ENCODE measurements at regions not wholly inside any gene's neighbourhood (a gene's known extent, or its start where the extent isn't known, plus 50 kb on each side); places are given as distances from the start of the nearest gene placed in this dataset.

DNA sequence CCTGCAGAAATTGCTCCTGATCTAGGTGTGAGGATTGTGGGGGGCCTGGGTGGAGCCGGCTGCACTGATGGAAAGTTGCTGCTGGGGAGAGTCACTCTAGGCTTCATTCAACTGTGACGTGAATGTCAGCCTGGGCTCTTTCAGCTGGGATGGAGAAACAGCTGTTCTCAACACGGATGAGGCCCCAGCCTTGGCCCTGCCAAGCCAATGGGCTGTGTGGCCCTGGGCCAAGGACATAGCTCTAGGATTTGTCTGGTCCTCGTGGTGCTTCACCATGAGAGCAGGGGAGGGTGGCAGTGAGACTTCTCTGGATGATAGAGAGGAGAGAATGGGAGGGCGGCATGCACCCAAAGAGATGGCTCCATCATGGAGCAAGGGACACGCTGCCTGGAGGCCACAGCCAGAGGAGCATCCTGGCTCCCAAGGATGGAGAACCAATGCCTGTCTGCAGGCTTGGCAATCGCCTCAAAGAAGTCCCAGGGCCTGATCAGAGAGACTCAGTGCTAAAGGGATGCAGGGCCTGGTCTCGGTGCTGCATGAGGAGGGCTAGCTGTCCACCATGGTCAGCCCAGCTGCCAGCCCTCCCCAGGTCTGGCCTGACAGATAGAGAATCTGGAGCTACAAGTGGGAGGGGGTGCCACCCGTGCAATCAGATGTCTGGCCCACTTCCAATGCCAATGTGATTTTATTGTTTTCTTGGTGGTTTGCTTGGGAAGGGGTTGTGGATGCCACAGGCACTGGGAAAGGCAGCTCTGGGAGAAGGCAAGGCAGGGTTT, 141.0 kb downstream of the GADD45G start:
- DNase-seq (ENCODE audit: low read depth in 2 of 2) = no peak

DNA sequence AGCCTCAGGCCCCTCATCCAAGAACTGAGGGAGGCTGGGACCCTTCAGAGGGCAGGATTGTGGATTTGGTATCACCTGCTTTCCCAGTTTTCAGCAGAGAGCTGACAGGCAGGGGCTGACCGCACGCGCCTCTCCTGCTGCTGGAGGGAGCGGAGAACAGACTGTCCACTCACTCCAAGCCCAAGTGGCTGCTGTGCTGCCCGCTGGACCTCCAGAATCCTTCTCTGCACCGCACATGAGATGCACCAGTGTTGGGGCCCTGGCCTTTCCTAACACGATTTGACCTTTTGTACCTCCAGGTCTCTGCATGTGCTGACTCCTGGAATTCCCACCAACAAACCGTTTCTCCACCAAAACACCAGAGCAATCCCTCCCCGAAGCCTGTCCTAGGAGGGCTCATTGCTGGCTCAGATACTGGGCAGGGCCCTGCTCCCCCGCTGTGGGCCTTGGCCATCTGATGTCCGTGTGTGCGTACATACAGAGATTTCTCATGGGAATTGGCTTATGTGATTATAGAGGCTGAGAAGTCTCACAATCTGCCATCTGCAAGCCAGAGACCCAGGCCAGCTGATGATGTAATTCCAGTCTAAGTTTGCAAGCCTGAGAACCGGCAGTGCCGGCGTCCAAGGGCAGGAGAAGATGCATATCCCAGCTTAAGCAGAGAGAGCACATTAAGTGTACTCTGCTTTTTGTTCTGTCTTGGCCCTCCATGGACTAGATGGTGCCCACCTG, 141.7 kb downstream of the GADD45G start:
- DNase-seq (ENCODE audit: low read depth in 2 of 2) = no peak

DNA sequence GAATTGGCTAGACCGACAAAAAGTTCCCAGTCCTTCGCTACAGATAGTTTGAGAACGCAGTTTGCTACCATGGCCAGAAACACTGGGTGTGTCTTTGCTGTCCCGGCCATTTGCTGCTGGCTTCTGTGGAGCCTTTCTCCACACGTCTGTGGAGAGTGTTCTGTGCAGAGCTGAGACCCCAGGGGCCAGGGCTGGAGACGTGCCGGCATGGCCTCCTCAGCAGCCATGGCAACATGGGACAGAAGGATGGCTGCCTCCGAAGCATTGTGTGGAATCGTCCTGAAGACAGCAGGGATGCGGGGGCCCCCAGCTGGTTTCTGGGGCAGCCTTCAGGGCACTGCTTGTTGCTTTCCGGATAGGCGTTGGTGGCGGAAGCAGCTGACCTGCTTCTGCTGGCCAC, 142.8 kb downstream of the GADD45G start:
- DNase-seq (ENCODE audit: low read depth in 2 of 2) = no peak

DNA sequence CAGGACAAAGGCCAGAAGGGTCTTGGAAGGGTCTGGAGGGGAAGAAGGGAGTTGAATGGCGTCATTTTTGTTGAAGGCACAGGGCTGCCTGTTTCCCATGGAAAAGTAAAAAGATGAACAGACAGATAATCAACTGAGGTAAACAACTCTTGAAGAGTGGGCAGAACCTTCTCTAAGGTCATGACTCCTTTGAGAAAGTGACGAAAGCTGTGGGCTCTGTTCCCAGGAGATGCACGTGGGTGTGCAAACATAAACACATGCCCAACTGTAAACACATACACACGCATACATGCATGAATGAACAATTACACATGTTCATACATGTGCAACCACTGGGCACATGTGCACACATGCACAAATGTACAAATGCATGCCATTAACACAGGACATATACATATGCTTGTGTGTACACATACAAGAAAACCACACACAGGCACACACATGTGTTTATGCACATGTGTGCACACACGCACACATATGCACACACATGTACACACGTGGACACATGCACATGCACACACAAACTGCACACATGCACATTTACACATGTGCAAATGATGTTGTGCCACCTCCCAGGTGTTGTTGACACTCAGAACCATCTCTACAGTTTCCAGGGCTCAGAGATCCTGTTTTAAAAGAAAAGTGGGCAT, 143.3 kb downstream of the GADD45G start:
- no peak for DNase-seq (ENCODE audit: low read depth in 2 of 2)

DNA sequence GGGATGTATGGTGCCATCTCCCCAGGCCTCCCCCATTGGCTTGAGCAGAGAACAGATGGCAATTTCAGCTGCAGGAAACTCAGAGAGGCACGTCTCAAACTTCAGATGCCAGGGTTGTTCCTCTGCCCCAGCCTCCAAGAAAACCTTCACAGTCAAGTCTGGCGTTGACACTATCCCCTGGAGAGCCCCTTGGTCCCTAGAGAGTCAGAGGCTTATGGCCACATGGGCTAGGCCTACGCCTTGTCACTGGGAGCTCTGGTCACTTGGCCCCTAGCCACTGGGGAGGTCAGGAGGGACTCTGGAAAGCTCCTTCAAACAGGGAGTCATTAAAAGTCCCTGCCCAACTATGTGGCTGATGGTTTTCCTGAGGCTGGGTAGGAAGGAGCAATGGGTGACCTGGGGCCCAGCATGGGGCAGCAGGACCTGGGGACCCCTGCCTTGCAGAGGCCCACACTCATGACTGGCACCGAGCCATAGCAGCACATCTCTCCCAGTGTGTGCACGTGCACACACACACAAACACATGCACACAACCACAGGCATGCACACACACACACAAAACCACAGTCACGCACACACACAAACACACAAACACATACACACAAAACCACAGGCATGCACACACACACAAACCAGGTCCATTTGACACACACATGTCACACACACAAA, 144.2 kb downstream of the GADD45G start:
- no peak for DNase-seq (ENCODE audit: low read depth in 2 of 2)

DNA sequence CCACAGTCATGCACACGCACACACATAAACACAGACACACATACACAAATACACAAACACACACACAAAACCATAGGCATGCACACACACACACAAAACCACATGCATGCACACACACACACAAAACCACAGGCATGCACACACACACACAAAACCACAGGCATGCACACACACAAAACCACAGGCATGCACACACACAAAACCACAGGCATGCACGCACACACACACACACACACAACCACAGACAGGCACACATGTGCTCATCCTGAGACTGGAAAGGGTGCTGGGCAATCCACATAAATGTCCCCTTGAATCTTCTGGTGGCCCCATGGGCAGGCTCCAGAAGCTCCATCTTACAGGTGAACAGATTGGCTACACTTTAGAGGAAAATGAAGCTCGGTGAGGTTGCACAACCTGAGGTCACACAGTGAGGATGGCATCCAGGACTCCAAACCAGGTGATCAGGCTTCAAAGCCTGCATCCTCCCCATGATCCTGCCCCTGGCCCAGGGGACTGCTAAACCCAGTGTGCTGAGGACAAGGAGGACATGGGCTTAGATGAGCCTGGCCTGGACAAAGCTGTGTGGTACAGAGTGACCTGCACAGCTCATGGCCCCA, 144.8 kb downstream of the GADD45G start:
- no peak for DNase-seq (ENCODE audit: low read depth in 2 of 2)

DNA sequence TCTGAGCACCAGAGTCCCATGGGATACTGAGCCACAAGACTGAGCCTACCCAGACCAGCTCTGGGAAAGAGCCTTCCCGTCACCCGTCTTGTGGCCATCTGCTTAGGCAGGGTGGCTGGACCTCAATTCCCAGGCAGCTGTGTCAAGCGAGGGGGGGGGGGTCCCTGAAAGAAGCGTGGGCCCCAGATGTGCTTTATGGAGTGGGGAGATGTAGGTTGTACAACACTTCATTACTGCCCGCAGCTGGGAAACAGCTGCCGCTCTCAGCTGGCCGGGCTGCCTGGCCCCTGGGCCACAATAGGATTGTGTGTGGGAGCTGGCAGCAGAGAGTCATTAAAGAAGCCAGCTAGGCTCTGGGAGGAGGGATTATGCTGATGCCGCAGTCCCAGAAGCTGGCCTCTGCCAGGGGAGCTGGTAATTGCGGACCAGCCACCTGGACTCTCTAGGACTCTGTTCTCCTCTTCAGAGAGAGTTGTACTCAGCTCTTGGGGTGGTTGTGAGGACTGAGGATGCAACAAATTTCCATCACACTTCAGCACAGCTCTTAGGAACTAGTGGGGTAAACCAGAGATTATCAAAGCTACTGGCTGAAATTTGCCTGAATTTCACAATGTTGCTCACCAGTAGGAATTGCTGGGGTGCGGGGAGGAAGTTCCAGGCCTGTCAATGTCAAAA, 145.4 kb downstream of the GADD45G start:
- DNase-seq (ENCODE audit: low read depth in 2 of 2) = no peak

DNA sequence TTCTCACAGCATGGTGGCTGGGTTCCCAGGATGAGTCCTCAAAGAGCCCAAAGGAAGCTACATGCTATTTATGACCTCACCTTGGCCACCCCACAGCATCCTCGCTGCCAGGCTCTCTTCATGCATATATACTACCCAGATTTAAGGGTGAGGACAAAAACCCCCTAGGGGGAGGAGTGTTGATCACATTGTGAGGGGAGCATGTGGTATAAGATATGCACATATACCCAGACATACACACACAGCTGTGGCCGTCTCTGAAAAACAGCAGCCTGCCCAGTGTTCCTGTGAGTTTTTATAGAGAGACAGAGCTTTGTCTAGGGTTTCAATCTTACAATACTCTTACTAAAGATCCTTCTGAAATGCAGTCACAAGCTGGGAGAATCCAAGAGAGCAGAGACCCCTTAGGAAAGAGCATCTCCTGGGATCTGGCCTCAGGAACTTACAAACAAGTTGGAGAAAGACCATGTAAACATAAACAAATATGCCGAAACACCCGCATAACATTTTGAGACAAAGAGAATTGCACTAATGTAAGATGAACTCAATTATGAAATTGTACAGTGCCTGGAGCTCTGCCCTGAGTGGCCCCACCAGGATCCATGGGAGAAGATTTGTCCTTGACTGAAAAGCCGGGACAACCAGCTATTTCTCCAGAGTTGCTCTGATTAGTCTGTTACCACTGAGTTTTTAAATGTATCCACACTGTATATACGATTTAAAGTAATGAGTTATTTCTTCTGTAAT, 146.4 kb downstream of the GADD45G start:
- no peak for DNase-seq (ENCODE audit: low read depth in 2 of 2)

DNA sequence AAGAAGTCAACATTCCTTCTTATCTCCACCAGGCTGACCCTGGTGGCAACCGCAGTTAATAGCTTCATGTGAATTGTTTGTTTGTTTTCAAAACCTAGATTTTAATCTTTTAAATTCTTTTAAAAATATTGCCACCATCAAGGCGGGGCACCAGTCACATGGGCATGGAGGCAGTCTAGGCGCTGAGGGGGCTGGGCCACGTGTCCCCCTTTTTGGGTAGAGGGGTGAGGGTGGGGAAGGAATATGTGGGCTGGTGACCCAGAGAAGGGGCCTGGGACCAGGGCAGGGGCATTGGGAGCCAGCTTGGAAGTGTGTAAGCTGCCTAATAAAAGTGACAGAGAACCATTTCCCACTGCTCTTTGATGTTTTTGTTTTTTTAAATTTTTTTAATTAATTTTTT, 147.3 kb downstream of the GADD45G start:
- no peak for DNase-seq (ENCODE audit: low read depth in 2 of 2)

DNA sequence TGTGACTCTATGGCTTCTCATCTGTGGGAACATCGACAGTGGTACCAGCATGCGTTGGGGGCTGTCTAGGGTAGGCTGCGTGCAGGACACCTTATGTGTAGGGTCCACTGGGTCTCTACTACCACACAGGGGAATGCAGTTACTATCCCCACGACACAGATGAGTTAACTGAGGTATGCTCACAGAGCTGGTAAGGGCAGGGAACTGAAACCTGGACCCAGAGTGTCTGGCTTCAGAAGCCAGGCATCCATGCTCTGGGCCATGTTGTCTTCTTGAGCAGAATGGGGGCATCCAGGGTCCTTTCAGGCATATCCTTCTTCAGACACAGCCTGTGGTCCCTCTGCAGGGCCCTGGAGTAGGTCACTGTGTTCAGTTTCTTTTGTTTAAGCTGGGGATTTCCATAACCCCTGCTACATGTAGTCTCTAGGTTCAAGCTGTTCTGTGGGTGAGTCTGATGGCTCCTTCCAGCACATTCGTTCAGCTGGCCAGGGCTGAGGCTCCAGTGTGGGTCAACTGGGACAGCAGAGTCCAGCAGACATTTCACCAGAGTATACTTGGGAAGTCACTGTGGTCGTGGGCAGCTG, 148.8 kb downstream of the GADD45G start:
- no peak for DNase-seq (ENCODE audit: low read depth in 2 of 2)

DNA sequence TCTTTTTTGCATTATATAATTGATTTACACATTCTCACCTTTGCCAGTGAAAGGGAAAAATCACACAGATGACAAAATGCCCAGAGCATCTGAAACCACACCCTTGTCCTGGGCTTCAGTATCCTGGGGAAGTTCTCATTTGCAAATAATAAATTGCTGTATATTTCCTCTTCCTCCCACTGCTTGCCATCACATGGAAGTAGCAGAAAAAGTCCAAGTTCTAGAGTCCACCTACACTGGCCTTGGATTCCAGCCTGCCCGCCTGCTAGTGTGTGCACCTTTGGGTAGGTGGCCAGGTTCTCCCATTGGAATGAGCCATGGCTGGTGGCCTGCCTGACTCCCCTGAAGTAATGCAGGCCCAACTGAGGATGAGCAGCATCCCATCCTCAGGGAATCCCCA, 149.4 kb downstream of the GADD45G start:
- DNase-seq (ENCODE audit: low read depth in 2 of 2) = no peak

DNA sequence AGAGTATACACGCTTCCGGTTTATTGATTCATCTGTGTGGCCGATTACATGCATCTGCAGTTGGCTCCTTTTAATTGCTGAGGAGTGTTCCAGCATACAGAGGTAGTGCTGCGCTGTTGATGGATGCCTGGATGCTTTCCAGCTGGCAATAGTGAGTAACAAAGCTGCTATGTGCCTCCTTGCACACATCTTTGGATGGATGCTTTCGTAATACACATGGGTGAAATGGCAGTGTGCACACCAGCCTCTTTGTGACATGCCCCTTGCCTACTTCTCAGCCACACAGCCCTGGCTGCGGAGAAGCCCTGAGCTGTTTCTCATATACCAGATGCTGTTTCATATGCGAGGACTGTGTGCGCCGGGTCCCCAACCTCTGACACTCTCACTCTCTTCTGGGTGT, 151.0 kb downstream of the GADD45G start:
- DNase-seq (ENCODE audit: low read depth in 2 of 2) = no peak

DNA sequence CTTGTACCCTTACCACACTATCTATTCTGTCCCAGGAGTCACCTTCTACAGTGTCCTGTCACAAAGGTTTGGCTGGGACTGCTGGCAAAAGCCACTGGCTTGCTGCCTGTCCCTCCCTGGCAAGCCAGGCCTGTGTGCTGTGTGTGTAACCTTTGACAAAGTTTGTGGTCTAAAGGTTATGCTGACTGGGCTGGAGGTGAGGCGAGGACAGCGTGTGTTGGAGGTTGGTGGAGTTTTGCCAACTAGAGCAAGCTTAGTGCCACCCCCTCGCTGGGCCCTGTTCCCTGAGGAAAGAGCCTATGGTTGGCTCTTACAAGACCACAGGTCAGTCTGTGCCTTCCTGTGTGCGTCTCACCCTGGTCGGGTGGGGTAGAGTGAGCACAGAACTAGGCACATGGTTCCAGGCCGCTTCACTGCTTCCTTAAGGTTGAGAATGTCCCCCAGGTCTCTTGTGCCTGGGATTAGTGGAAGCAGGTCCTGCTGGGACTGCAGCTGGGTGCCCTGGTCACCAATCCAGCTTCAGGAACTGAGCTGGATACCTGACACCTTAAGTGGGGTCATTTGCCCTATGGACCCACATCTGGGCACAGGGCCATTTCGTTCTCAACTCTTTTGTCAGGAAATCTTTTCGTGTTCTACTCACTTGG, 152.2 kb downstream of the GADD45G start:
- no peak for DNase-seq (ENCODE audit: low read depth in 2 of 2)

DNA sequence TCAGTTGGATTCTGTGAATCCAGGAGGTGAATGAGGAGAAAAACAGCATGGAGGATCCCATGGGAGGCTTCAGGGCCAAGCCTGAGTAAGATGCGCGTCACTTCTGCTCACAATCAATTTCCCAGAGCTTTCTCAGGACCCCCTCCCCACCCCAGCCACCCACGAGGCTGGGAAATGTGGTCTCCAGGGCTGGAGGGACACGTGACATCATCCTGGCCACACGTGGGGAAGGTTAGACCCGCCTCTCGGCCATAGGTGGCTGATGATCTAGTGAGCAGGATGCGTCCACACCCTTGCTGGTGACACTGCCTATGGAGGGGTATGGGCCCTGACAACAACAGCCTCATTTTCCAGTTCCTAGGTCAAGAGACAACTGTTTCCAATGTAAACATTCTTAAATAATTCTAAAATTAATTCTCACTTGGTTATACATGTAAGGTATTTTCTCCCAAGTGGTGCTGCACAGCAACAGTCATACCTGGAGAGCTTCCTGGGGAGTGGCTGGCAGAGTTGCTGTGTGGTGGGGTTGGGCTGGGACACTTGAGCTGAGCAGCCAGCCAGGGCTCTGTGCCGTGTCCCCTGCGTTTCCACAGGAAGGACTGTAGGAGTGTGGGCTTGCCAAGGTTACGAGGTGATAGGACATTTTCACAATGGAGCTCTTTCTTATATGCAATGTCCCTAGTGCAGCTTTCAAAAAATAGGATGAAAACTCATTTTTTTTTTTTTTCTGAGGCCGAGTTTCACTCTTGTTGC, 153.1 kb downstream of the GADD45G start:
- no peak for DNase-seq (ENCODE audit: low read depth in 2 of 2)

DNA sequence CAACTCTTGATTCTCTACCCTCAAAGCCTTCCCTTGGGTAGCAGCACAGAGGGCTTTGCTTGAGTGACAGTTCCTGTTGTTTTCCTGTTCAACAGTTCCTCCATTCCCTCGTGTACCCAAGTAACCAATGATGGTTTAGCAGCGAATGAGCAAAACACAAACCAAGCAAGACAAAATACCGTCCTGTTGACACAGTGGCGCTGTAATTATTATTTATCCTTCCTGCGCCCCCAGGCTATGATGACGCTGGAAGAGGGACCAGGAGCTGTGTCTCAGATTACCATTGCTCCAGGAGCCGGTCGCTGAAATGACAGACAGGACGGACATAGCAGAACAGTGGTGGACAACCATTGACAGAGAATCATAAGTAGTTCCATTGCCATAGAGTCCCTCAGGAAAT, 154.8 kb downstream of the GADD45G start:
- no peak for DNase-seq (ENCODE audit: low read depth in 2 of 2)

DNA sequence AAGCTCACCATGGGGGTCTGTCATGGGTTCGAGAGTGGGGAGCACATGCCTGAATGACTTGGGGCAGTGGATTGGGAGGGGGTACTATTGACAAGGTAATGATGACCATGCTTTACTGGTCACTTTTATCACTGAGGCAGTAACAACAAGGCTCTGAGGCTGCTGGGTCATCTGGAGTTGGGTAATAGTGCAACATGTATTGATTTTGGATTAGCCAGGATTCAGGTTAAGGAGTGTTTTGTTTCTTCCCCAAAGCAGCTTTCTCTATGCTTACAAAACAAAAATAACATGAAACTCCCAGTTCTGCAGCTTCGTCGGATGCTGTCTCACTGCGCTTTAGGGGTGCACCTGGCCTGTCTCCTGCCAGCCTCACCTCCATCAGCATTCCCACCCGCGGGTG, 155.3 kb downstream of the GADD45G start:
- no peak for DNase-seq (ENCODE audit: low read depth in 2 of 2)

DNA sequence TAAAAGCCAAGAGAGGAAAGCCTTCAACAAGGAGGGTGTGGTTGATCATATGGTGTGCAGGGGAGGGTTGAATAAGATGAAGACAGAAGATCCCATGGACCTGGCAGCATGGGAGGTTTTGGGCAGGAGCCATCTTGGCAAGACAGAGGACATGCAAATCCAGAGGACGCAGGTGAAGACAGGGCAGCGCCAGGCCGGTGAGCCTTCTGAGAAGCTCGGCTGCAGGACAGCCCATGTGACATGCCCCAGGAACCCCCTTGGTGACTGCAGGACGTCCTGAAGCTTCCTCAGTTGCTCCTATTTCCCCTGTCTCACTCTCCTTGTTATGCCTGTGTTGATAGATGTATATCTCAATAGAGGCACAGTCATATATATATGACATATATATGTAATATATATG, 159.4 kb downstream of the GADD45G start:
- DNase-seq (ENCODE audit: low read depth in 2 of 2) = no peak

DNA sequence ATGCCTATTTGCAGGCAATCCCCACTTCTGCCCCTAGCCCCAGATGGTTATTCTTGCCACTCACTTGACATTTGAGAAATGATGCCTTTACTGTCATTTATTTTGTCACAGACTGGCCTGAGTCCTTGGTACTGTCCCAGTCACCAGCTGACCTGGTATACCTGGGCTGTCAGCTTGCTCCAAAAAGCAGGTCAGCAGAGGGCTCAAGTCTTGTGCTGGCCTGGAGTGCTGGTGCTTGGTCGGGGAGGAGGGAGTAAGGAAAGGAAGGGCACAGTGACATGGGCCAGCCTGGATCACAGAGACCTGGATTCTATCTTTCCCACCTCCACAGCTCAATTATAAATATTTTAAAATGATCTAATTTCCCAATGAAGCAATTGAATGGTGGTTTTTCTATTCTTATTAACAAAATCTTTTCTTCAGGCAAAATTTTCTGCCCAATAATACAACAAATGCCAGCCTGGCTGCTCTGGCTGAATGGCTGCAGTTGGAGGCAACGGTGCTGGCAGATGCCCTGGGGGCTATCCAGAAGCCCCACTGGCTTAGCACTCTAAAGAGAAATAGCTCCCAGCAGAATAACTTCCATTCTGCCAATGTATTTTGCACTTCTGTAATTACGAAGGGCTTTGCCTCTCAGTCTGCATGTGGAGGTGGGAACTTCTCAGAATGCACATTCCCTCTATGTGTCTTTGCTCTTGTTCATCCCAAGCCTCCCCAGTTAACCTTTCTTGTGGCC, 160.6 kb downstream of the GADD45G start:
- no peak for DNase-seq (ENCODE audit: low read depth in 2 of 2)

Measured in stimulated activated CD4-positive, alpha-beta T cell treated with anti-CD3 and anti-CD28 coated beads, Interleukin-12 subunit alpha, Interleukin-12 subunit beta, amount 100 ng/mL, for 24 hours (primary cell).